GM19351 (cell line): ENCODE measurements at regions not wholly inside any gene's neighbourhood (a gene's known extent, or its start where the extent isn't known, plus 50 kb on each side); places are given as distances from the start of the nearest gene placed in this dataset.

Experiments used
- ATAC-seq: cut with Tn5 transposase; IDR thresholded peaks from one replicate; pipeline ENCODE4 v1.9.1; 2021; ENCODE audit warnings: mild to moderate bottlenecking, moderate library complexity; ENCODE audit not compliant: unreplicated experiment

- ATAC-seq: no peak
Observed at GRCh38 chr3:459311-459670, 262.7 kb downstream of the CHL1 start.

GRCh38 chr3:461006-461405 is 264.4 kb downstream of the CHL1 start:
- no peak for ATAC-seq

DNA sequence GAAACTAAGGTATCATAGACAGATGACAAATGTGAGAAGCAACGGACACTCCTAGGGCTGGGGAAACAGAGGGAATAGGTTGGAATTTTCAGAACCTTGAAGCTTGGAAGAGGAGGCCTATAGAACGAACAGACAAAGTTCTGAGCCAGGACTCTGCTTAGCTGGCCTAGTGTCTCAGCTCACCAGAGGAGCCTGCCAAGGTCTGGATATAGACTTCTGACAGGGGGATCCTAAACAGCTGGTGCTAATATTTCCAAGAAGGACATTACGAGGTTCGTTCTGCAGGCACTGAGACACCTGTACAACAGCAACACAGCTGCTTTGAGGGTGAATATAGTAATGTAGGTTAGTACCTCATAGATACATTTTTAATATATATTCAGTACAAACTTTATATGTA is 266.3 kb downstream of the CHL1 start:
- ATAC-seq: no peak

DNA sequence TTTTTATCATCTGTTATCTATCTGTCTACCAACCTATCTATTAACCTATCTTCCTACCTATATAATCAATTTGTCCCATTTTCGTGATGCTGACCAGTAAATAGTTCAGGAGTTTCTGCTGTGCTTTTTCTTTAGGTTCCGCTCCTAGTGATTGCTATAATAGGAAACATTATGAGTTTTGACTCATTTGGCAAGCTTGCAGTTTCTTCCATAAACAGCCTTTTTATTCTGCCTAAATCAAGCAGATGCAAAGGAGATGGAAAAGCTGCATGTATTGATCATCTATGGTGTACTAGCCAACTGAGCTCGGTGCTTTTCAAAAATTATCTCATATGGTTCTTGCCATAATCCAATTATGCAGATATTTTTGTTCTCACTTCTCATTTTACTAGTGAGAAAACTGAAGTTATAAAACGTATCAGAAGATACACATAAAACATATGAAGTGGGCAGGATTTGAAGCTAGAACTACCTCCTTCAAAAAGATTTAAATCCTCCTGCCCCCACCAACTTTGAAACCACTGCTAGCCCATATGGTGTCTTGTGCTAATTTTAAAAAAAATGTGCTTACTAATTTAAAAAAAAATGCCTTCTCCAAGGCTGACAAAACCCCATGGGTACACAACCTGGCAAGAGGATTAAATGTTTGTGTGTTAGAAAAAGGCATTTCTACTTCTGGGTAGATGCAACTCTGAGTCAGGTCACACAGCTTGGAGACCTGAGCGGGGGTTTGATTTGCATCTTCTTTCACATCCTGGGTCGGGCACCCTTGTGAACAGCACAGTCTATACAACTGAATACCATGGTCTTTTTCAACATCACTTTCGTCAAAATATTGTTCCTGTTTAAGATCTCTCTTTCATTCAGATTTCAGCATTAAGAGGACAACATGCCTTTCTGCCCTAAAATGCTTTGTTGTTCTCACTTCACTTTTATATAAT is 267.0 kb downstream of the CHL1 start:
- peak; percentile 97 for ATAC-seq

DNA sequence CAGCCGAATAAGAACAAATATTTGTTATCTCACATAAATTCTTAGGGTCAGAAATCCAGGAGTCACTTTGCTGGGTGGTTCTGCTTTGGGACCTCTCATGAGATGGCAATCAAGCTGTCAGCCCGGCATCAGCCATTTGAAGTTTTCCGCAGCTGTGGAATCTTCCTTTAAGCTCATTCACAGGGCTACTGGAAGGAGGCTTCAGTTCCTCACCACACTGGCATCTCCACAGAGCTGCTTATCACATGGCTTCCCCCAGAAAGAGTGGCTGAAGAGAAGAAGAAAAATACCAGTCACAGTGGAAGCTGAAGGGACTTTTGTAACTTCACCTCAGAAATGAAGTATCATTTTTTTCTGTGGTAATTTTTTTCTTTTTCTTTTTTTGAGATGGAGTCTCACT is 267.7 kb downstream of the CHL1 start:
- ATAC-seq: peak; percentile 31

- peak; percentile 28 for ATAC-seq
Observed at GRCh38 chr3:468172-468571, 271.6 kb downstream of the CHL1 start.

DNA sequence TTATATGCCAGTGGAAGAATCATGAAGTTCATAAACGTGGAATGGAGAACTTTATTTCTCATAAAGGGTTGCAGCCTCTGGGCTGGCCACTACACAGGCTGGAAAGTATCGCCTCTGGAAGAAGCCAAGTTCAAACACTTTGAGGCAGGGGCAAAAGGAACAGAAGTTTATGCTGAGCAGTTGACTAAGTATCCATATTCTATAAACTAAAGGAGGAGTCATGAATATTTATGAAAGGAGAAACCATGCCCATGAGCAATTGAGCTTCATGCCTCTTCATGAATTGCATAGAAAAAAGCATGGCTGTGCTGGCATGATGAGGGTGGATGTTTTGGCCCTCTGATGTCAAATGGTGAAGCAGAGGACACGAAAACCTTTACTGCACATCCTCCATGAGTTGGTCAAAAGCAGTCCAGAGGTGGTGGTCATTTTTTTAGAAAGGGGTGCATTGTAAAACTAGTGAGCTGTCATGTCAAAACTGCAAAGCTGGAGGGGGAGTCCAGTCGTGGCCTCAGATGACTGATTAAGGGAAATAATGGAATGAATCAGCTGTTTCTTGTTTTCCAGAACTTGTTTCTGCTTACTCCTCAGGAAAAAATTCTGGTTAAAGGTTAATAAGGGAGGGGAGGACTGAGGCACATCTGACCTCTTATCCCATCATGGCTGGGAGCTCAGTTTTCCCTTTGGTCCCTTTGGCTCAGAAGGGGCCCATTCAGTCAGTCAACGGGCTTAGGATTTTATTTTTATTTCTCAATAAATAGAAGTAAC is 276.7 kb downstream of the CHL1 start:
- peak; percentile 42 for ATAC-seq

- ATAC-seq: no peak
Observed at GRCh38 chr3:474828-475227, 278.3 kb downstream of the CHL1 start.

- ATAC-seq: peak; percentile 70
Observed at GRCh38 chr3:480070-480469, 283.5 kb downstream of the CHL1 start.

- no peak for ATAC-seq
Observed at GRCh38 chr3:481111-481510, 284.5 kb downstream of the CHL1 start.

DNA sequence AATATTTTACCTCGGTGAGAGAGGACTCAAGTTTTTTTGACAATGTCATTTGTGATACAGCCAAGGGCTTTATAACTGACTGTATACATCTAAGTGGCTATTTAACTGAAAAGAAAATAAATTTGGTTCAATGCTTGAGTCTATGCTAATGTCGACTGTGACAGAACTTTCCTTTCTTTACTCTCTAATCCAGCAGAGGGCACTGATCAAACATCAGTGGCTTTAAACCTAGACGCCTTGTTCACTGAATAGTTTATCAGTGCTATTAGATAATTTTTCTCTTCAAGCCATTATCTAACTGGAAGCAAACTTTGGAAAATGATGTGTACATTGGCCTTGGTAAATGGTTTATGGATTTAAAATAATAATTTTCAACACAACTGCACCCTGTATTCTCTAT is 285.1 kb downstream of the CHL1 start:
- ATAC-seq: peak; percentile 65

DNA sequence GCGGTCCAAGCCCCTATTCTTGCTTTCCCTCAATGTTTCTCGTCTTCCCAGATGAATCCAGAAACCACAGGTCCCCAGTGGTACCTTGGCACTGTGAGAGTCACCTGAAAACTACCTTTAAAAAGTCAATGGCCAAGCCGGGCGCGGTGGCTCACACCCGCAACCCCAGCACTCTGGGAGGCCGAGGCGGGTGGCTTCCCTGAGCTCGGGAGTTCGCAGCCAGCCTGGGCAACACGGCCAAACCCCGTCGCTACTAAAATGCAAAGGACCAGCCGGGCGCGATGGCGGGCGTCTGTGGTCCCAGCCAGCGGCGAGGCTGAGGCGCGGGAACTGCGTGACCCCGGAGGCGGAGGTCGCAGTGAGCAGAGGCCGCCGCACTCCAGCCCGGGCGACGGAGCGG is 285.9 kb downstream of the CHL1 start:
- no peak for ATAC-seq

DNA sequence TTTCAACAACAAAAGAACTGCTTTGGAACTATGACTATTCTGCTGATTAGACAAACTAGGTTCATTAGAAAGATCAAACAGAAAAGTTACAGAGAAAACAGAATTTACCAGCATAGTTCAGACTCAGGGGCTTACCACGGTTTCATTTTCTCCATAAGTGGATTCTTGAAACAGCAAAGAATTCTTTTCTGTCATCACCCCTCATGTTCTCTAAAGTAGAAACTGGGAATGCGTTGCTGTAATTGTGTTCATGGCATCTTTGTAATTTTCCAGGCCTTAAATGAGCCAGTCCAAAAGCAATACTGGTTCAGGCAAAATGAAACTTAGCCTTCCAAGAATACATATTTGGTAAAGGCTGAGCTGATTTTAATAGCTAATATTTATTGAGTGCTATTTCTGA is 287.8 kb downstream of the CHL1 start:
- ATAC-seq: no peak

DNA sequence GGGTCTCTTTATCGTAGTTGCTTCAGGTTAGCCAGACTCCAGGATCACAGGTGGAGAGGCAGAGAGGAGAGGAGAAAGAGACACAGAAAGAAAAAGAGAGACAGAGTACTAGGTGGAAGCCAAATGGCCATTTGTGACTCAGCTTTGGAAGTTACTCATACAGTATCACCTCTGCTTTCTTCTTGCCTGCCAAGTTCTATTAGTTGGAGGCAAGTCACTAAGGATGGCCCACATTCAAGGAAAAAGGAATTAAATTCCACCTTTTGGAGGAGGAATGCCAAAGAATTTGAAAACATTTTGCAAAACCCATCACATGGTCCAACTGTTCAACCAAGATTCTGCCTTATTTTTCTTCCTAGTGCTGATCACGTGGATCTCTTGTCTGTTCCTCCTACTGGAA is 291.1 kb downstream of the CHL1 start:
- ATAC-seq: no peak

DNA sequence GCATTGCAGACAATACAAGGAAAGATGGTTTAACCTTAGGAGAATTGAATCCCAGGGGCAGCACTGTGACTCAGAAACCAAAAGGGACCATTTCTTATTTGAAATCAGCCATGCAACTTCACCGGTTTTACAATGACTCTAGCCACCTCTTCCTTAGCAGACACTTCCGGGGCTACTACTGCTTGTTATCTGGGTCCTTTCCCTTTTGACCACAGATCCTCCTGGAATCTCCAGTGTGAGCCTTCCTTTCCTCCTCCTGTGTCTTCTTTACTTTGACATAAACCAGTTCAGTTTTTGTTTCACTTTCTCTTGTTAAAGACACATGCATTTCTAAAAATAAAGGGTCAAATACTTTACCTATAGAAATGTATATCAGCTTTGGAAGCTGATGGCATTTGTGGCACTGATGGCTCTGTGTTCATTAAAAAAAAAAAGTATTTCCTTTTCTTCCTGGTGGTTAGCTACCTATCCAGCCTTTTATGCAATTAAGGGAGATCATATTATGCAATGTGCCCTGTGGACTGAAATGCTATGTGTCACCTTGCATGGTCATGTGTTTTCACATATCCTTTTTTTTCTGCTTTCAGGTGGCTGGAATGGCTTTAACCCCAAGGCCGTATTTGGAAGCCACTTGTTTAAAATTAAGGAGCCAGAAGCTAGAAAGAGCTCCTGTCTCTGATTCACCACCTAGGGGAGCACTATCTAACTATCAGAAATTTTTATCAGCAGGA is 296.2 kb downstream of the CHL1 start:
- ATAC-seq: peak; percentile 53

DNA sequence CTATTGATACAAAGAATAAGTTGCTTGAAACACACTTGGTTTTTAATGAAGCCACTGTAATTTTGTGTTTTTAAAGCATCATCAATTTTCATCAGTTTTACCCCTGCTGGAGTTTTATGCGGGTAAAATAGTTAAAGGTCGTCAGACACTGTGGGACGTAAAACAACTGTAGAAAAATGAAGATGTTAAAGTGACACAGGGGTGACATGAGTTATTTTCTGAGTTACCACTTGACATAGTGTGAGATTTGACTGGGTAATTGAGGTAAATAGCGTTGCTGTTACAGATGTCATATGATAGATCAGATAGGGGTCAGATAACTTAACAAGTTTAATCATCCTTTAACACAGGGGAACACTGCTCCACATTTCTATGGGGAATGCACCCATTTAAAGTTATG is 297.6 kb downstream of the CHL1 start:
- no peak for ATAC-seq

GRCh38 chr3:498487-498886 is 301.9 kb downstream of the CHL1 start:
- no peak for ATAC-seq

GRCh38 chr3:499001-499761 is 302.6 kb downstream of the CHL1 start:
- no peak for ATAC-seq

- no peak for ATAC-seq
Observed at GRCh38 chr3:502486-502885, 305.9 kb downstream of the CHL1 start.

GRCh38 chr3:513301-513700 is 316.7 kb downstream of the CHL1 start:
- no peak for ATAC-seq

DNA sequence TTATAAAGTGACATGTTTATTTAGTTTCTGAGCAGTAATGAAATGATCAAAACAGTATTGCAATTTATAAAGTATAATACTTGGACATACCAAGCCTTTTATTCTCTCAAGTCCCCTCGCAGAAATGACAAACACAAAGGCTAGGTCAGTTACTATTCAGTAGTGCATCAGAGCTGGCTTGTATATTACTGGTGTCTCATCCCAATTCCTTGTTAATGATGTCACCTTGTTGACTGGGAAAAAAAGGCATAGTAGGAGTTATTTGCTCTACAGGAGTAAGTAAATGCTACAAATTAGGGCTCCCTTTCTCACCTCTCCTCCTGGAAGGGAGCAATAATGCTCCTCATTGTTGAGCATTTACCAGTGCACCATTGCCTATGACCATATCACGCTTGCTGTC is 317.6 kb downstream of the CHL1 start:
- ATAC-seq: no peak
